IMR-90 (cell line): ENCODE measurements at regions not wholly inside any gene's neighbourhood (a gene's known extent, or its start where the extent isn't known, plus 50 kb on each side); places are given as distances from the start of the nearest gene placed in this dataset.

ENCODE experiments used
- ATAC-seq: fragments of 200-7000 bp; cut with Tn5 transposase; 2 replicates; pipeline ENCODE4 v1.9.1; 2020; ENCODE audit warnings: low read depth, mild to moderate bottlenecking, moderate library complexity
- BruUV-seq: library from RNA; stranded (reverse); fragments of 400-500 nt; replicated peaks from 2 replicates; lab custom pipeline; 2021; lab: Mats Ljungman, UMichigan
- CTCF ChIA-PET: fragments of 300-600 bp; formaldehyde crosslinking; extraction: SDS; loops from one replicate; lab custom pipeline; 2021; ENCODE audit warnings: antibody characterized with exemption; lab: Yijun Ruan, JAX
- POLR2A ChIA-PET: fragments of 300-600 bp; sonication (Branson Sonifier 250); formaldehyde crosslinking; loops from one replicate; lab custom pipeline; 2022; ENCODE audit warnings: antibody characterized with exemption; ENCODE audit not compliant: unreplicated experiment; lab: Charles Lee
- DNase-seq: peaks from one replicate; pipeline ENCODE4 v3.0.0; 2013
- H2AFZ ChIP-seq: replicated peaks from 2 replicates; pipeline ENCODE3; 2013; ENCODE audit warnings: low read length, mild to moderate bottlenecking; ENCODE audit not compliant: poor library complexity
- H2AK5ac ChIP-seq: 2 replicates; pipeline ENCODE4 v1.6.1; 2013; ENCODE audit warnings: low read depth, low read length, inconsistent platforms
- H2AK9ac ChIP-seq: replicated peaks from 2 replicates; pipeline ENCODE3; 2013; ENCODE audit warnings: mild to moderate bottlenecking, low read depth, low read length, moderate library complexity; ENCODE audit not compliant: poor library complexity
- H2BK120ac ChIP-seq: 2 replicates; pipeline ENCODE4 v1.6.1; 2013; ENCODE audit warnings: low read depth, low read length, inconsistent platforms
- H2BK15ac ChIP-seq: 3 replicates; pipeline ENCODE4 v1.6.1; 2013; ENCODE audit warnings: low read depth, low read length, inconsistent platforms
- H2BK20ac ChIP-seq: 2 replicates; pipeline ENCODE4 v1.6.1; 2013; ENCODE audit warnings: low read depth, mild to moderate bottlenecking, inconsistent platforms, low read length, moderate library complexity
- H2BK5ac ChIP-seq: 2 replicates; pipeline ENCODE4 v1.6.1; 2013; ENCODE audit warnings: mild to moderate bottlenecking, low read depth, low read length, inconsistent platforms; ENCODE audit not compliant: poor library complexity, severe bottlenecking
- H3K14ac ChIP-seq: replicated peaks from 2 replicates; pipeline ENCODE4 v1.6.1; 2013; ENCODE audit warnings: low read depth, low read length, inconsistent platforms
- H3K18ac ChIP-seq: 2 replicates; pipeline ENCODE4 v1.6.1; 2013; ENCODE audit warnings: low read depth, low read length, control low read depth
- H3K23ac ChIP-seq: 2 replicates; pipeline ENCODE4 v1.6.1; 2013; ENCODE audit warnings: low read depth, low read length, inconsistent platforms
- H3K27ac ChIP-seq: 2 replicates; pipeline ENCODE4 v1.5.1; 2013; ENCODE audit warnings: mild to moderate bottlenecking, control low read depth, low read length; ENCODE audit not compliant: insufficient read depth
- H3K27me3 ChIP-seq: 2 replicates; pipeline ENCODE4 v1.6.1; 2013; ENCODE audit warnings: low read length; ENCODE audit not compliant: control insufficient read depth, insufficient read depth
- H3K36me3 ChIP-seq: 2 replicates; pipeline ENCODE4 v1.6.1; 2013; ENCODE audit warnings: low read length, mixed read lengths; ENCODE audit not compliant: control insufficient read depth, insufficient read depth
- H3K4ac ChIP-seq: 2 replicates; pipeline ENCODE4 v1.6.1; 2013; ENCODE audit warnings: low read depth, low read length, inconsistent platforms
- H3K4me1 ChIP-seq: 2 replicates; pipeline ENCODE4 v1.6.1; 2013; ENCODE audit warnings: low read length, mixed read lengths; ENCODE audit not compliant: control insufficient read depth, insufficient read depth
- H3K4me2 ChIP-seq: 2 replicates; pipeline ENCODE4 v1.6.1; 2013; ENCODE audit warnings: low read depth, mild to moderate bottlenecking, control low read depth, low read length, moderate library complexity
- H3K4me3 ChIP-seq: 2 replicates; pipeline ENCODE4 v1.5.1; 2013; ENCODE audit warnings: low read depth, mild to moderate bottlenecking, control low read depth, low read length, moderate library complexity; ENCODE audit not compliant: insufficient read depth
- H3K56ac ChIP-seq: 2 replicates; pipeline ENCODE4 v1.6.1; 2013; ENCODE audit warnings: low read length, inconsistent platforms; ENCODE audit not compliant: insufficient read depth; ENCODE audit errors: extremely low read depth
- H3K79me1 ChIP-seq, 2 experiments: 2 replicates each; pipeline ENCODE4 v1.6.1; 2013; ENCODE audit warnings: low read length in 2 of 2, inconsistent platforms in 1 of 2, low read depth in 1 of 2
- H3K9ac ChIP-seq: 2 replicates; pipeline ENCODE4 v1.6.1; 2013; ENCODE audit warnings: low read depth, low read length, control low read depth
- H3K9me1 ChIP-seq: 2 replicates; pipeline ENCODE4 v1.6.1; 2013; ENCODE audit warnings: low read length, inconsistent platforms; ENCODE audit not compliant: insufficient read depth
- H3K9me3 ChIP-seq: 2 replicates; pipeline ENCODE4 v1.6.1; 2013; ENCODE audit warnings: low read length; ENCODE audit not compliant: control insufficient read depth, insufficient read depth
- H4K20me1 ChIP-seq: 2 replicates; pipeline ENCODE4 v1.6.1; 2013; ENCODE audit warnings: low read length, inconsistent platforms; ENCODE audit not compliant: insufficient read depth
- H4K5ac ChIP-seq: 2 replicates; pipeline ENCODE4 v1.6.1; 2013; ENCODE audit warnings: mild to moderate bottlenecking, low read depth, low read length, control low read depth
- H4K8ac ChIP-seq, 2 experiments: 2 replicates each; pipeline ENCODE4 v1.6.1; 2013; ENCODE audit warnings: low read depth in 2 of 2, low read length in 2 of 2, control low read depth in 1 of 2, inconsistent platforms in 1 of 2
- H4K91ac ChIP-seq: 2 replicates; pipeline ENCODE4 v1.6.1; 2013; ENCODE audit warnings: low read depth, low read length, inconsistent platforms; ENCODE audit not compliant: insufficient read depth
- FOS ChIP-seq: fragments of 150-350 bp; IDR thresholded peaks from 2 replicates; pipeline ENCODE4 v1.6.1; 2016; ENCODE audit warnings: low read depth, low read length
- RCOR1 ChIP-seq: IDR thresholded peaks from 2 replicates; pipeline ENCODE4 v1.6.1; 2012; ENCODE audit warnings: mild to moderate bottlenecking, low read length, improper control_type of control experiment; ENCODE audit not compliant: insufficient replicate concordance
- WGBS, 2 experiments: methylation state at CpG; one replicate each; pipeline versions ENCODE4 v1.1.5 to v1.1.7; 2013; ENCODE audit warnings: missing lambda C conversion rate in 2 of 2; ENCODE audit not compliant: insufficient read length in 1 of 2; ENCODE audit errors: extremely low coverage in 2 of 2; 5-methylcytosine and 5-hydroxymethylcytosine counted together
- dilution Hi-C: fragments of 300-500 bp; cut with HindIII; formaldehyde crosslinking; loops from one replicate; pipeline ENCODE4 v1.14.3; 2018; ENCODE audit warnings: low sequenced_read_pairs; ENCODE audit not compliant: unreplicated experiment
- in situ Hi-C: fragments of 300-500 bp; cut with MboI; formaldehyde crosslinking; loops from 3 replicates; pipeline ENCODE4 v1.14.3; 2019; ENCODE audit warnings: low sequenced_read_pairs, inconsistent platforms, mixed read lengths
- intact Hi-C: fragments of 100-400 bp; cut with micrococcal nuclease; formaldehyde crosslinking; loops from 2 replicates; pipeline ENCODE4 v1.10.0; 2022

DNA sequence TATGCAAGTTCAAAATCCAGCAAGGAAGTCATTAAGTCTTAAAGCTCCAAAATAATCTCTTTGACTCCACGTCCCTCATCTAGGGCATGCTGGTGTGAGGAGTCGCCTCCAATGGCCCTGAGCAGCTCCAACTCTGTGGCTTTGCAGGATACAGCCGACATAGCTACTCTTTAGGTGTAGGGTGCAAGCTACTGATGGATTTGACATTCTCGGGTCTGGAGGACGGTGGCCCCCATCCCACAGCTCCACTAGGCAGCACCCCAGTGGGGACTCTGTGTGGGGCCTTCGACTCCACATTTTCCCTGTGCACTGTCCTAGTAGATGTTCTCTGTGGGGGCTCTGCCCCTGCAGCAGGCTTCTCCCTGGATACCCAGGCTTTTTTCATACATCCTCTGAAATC is 333.2 kb upstream of the FGF13 start:
- no peak overlapping the region for H2AK9ac ChIP-seq
- no peak overlapping the region for H2BK120ac ChIP-seq
- ChIA-PET CTCF (no interaction called here), POLR2A (no interaction called here)
- no peak overlapping the region for H2BK5ac ChIP-seq
- H2AFZ ChIP-seq, result no peak overlapping the region
- no peak overlapping the region for H3K18ac ChIP-seq
- no peak overlapping the region for H2BK20ac ChIP-seq
- no peak overlapping the region for H3K9ac ChIP-seq
- ATAC-seq (no peak), DNase-seq (no peak)
- H4K91ac ChIP-seq, result no peak overlapping the region
- H3K79me1 ChIP-seq, result no peaks in the 10 kb centered on the region
- TF ChIP-seq RCOR1, result no peak
- TF ChIP-seq FOS, result no peak
- no peak overlapping the region for H3K4me3 ChIP-seq
- no peak overlapping the region for H4K8ac ChIP-seq
- in situ Hi-C loops (no loop called here), dilution Hi-C loops (no loop called here), intact Hi-C loops (loop anchor here (10.0 kb wide), 1 partner anchor 60 kb away; no protein-coding TSS in a partner anchor)
- H3K4ac ChIP-seq, result no peak overlapping the region
- H3K27me3 ChIP-seq, result no peaks in the 10 kb centered on the region
- H3K9me1 ChIP-seq, result no peaks in the 10 kb centered on the region
- no peak overlapping the region for H3K23ac ChIP-seq
- no peak overlapping the region for H3K4me2 ChIP-seq
- H3K4me1 ChIP-seq, result no peaks in the 10 kb centered on the region
- H4K20me1 ChIP-seq, result no peaks in the 10 kb centered on the region
- H3K27ac ChIP-seq, result no peak overlapping the region
- H2BK15ac ChIP-seq, result no peak overlapping the region
- H2AK5ac ChIP-seq, result no peak overlapping the region
- no peak overlapping the region for H3K56ac ChIP-seq
- H3K36me3 ChIP-seq, result no peaks in the 10 kb centered on the region
- H3K9me3 ChIP-seq, result peaks cover 2% of the 10 kb centered on the region; the same call in 1 of the 2 replicates
- no peak overlapping the region for H4K5ac ChIP-seq
- BruUV-seq, result no TSS peak
- H3K14ac ChIP-seq, result no peak overlapping the region
- no CpG with 5 or more reads among the region's 6 CpGs for WGBS, 2 experiments
